ENCODE measurements at regions not wholly inside any gene's neighbourhood (a gene's known extent, or its start where the extent isn't known, plus 50 kb on each side); places are given as distances from the start of the nearest gene placed in this dataset.

- TF ChIP-seq GATA3 (IDR thresholded peaks at IDR 0.05; ENCODE audit: low read depth, low read length) (no peak), GATA2 (IDR thresholded peaks at IDR 0.05; ENCODE audit: low read depth, low read length) (no peak)
These were observed 516.2 kb downstream of the INSC start for GRCh38 chr11:15630896-15631295.

All from SH-SY5Y (cell line).